Hypothalamus (tissue), 51 donors: ENCODE measurements at regions not wholly inside any gene's neighbourhood (a gene's known extent, or its start where the extent isn't known, plus 50 kb on each side); places are given as distances from the start of the nearest gene placed in this dataset.

Source experiments
- DNase-seq, 51 donors: peaks; one replicate each; lab custom pipeline; 2025; lab: John Stamatoyannopoulos, UW

DNA sequence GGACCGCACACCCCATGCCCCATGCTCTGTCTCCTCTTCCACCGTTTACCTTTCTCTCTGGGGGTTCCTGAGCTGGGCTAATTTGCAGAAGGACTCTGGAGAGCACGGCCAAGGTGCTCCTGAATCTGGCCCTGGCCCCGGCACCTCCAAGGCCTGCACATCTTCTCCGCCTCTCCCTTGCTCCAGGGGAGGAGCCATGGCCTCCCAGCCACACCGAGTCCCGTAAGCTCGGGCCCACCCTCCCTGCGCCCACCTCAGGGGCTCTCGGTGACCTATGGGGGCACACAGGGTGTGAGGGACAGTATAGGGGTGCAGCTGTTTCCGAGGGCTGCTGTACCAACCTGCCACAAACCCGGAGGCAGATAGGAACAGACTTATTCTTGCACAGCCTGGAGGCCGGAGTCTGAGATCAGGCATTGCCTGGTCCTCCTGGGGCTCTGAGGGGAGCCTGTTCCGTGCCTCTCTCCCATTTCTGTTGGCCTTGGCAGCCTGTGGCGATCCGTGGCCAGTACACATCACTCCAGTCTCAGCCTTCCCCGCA is 127.3 kb upstream of the GPC1 start:
- no peak for DNase-seq

DNA sequence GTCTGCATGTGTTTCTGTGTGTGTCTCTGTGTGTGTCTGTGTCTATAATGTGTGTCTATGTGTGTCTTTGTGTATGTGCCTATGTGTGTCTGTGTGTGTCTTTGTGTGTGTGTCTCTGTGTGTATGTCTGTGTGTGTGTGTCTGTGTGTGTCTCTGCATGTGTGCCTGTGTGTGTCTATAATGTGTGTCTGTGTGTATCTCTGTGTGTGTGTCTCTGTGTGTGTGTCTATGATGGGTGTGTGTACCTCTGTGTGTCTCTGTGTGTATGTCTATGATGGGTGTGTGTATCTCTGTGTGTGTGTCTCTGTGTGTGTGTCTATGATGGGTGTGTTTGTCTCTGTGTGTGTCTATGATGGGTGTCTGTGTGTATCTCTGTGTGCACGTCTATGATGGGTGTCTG is 126.2 kb upstream of the GPC1 start:
- no peak for DNase-seq

DNA sequence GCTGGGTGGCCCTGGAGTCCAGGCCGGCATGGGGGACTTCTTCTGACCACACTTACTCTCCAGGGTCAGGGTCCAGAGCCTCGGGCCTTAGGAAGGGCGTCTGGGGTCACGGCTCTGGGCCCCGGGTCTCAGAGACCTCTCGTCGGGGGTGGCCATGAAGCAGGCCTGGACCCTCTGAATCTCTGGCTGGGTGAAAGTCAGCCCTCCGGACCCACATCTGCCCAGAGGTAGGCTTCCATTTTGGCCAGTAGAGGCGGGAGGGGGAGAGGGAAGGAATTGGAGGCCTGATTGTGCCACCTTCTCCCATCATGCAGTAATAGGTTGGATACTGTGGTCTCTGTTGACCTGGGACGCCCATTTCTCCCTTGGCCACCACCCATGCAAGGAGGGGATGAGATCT is 125.3 kb upstream of the GPC1 start:
- no peak for DNase-seq

DNA sequence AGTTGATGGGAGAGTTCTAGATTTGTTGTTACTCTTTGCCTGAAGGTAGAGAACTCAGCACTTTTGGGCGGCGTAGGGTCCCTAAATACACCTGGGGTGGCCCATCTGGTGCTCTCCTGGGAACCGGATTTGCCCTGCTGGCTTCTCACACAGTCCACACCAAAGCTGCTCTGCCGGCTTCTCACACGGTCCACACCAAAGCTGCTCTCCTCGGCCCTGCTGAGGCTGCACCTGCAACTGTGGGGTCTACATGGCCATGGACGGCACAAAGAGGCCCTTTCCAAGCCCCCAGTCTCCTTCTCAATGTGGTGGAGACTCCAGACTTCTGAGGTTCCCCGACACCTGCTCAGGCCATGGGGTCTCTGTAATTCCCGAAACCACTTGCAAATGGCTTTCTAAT is 124.8 kb upstream of the GPC1 start:
- no peak for DNase-seq

DNA sequence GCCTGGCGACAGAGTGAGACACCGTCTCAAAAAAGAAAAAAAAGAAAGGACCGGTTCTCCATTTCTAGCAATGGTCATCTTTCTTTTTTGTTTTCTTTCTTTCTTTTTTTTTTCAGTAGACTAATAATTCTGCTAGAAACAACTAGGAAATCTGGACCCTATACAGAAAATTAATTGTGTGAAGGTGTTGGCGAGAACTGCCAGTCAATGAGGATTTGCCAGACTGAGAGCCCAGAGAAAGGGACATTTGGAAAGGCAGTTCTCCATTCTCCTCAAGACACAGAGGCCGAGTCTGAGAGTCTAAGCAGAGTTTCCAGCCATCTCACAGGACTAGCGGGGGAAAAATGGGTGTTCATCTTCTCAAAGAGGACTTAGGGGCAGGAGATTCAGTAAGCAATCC is 123.6 kb upstream of the GPC1 start:
- no peak for DNase-seq

DNA sequence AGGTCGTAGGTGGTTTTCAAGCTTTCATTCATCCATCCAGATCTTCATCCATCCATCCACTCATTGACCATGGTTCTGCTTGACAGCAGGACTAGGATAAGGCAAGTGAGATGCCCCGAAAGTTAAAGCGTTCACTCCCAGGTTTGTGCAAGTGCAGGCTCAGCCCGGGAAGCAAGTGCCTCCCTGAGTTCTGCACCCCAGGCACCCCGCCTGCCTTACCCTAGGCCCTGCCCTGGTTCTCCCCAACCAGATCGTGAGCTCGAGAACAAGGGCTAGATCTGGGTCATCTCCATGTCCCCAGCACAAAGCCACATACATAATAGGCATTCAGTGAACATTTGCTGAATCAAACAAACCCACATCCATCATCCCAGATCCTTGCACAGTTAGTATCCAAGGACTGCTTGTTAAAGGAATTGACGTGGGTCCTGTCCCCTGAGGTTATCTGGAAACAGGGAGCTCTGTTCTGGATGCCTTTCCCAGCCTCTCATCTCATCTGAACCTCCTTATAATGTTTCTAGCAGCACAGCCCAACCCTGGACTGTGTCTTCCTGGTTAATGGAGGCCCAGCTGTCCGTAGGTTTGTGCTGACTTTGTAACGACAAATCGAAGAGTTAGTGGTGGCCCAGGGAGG is 116.1 kb upstream of the GPC1 start:
- DNase-seq, result no peak

- DNase-seq, result no peak
Observed at GRCh38 chr2:240319855-240320203, 115.6 kb upstream of the GPC1 start.

DNA sequence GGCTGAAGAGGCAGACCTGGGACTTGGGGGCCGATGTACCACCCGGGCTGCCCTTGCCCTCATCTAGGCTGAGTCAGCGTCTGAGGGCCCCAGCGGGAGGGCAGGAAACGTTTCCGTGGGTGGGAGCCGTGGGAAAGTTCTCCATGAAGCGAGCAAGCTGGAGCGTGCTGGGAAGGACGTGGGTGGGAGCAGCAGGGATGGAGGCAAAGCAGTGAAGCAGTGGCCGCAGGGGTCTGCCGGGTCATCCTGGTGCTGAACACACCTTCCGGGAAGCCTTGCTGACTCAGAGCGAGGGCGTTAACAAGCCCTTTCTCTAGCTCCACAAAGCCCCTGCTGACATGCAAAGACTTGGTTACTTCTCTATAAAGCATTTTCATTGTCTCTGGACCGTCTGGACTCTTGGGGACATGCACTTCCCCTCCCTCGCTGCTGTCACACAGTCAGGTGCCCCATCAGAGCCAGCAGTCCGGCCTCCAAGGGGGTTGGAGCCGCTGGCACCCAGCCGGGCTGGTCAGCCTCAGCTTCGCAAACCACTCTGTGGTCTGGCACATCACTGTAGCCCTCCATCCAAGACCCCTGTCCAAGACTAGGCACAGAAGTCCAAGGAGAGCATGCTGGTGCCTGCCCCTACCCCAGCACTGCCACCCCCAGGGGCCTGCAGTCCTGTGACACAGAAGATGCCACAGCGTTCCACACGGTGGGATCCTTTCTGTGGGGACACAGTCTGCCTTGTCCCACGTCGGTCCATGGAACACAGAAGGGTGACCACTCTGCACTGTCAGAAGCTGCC is 115.1 kb upstream of the GPC1 start:
- peak in 4 of 51 donors; percentile 19 to 35 (median 27) for DNase-seq

DNA sequence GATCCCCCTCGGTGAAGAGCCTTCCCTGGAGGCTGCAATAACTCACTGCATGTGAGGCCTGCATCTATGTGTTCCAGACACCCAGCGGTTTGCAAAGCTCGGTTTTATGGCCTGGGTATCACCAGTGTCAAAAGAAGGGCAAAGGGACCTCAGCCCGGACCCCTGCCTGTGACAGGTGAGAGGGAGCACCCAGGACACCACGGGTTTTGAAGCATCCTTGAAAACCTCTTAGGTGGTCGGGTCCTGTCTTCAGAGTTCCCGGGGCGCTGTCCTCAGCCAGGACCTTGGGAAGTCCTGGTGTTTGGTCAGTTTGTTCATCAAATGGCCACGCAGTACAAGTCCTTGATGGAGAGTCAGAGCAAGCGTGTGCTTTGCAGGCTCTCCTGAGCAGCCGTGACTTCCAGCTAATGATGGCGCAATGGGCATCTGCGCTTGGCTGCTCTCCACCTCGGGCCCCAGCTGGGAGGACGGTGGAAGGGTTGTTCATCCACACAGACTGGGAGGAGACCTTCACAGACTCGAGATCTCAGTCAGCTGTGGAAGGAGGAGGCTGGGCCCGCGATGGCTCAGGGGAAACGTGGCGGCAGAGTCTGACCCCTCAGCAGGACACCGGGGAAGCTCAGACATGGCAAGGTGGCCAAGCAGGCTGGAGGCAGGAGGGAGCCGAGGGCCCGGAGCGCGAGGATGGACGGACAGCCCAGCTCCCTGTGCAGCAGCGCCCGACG is 113.1 kb upstream of the GPC1 start:
- no peak for DNase-seq

GRCh38 chr2:240322991-240323390 is 112.5 kb upstream of the GPC1 start:
- DNase-seq, result no peak

- no peak for DNase-seq
Observed at GRCh38 chr2:240323601-240324291, 111.7 kb upstream of the GPC1 start.

- DNase-seq, result no peak
Observed at GRCh38 chr2:240324312-240325015, 111.0 kb upstream of the GPC1 start.

DNA sequence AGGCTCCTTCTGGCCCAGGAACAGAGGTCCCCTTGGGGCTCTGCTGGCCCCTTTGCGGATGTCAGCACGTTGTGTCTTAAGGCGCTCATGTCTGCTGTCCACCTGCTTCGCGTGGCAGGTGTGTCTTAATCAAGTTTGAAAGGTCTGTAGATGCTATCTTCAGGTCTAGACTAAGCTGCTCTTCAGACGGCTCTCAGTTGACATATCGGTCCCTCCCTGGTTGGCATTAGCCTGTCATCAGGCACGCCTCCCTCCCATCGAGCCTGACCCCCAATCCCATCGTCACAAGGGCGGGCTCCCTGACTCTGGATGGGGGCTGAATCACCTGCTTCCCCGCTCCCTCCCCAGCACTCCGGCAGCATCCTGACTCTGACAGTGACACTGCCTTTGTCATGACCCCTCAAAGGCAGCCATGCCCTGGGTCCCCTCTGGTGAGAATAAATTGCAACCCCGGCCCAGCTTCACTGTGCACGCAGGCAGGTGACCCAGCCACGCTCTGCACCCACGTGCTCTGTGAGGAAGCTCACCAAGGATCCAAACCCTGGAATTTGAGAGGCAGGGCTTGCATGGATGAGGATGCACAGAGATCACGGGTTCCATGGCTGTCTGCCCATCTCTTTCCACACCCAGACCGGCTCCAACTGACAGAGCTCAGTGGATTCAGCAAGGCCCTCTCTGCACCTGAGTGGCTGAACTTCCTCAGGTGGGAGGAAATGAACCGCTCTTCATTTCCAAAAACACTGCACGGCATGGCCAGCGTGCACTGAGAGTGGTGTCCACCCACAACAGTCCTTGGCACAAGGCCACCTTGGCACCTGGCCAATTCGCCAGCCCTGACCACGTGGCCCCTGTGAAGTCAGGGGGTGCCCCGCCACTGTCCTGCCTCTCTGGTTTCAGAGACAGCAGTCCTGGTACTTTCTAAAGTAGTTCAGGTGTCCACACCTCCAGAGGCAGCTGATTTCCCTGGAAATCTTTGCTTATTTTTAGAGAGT is 110.2 kb upstream of the GPC1 start:
- peak in 27 of 51 donors; percentile 15 to 81 (median 48) for DNase-seq

DNA sequence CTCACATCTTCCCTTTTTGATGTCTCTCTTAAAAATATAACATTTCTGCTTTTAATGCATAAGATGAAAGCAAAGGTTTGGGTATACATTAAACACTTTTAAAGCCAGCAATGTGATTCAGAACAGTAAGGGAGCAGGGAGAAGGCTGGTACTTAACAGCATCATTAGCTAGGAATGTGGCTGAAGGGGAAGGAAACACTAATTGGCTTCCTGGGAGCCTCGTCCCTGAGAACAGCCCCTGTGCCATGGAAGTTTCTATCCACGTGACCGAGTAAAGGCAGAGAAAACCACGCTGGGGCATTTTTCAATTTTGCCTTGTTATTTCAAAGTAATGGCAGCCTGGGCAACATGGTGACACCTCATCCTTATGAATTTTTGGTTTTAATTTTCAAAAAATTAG is 109.2 kb upstream of the GPC1 start:
- DNase-seq, result no peak

DNA sequence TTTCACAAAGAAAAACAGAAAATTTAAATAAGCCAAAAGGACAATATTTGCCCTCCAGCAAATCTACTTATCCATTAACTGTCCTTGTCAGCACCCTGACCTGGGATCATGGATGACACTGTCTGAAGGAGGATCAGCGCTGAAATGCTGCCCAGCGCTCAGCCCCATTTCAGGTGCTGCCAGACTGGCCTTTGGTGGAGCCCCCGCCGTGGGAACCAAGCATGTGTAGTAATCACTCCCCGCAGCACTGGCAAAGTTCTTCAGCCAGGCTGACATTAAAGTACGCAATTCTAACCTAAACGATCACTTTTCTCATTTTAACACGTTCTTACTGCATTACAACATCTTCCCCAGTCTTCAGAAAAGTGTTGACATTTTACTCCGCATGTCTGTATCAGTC is 108.6 kb upstream of the GPC1 start:
- DNase-seq, result no peak

DNA sequence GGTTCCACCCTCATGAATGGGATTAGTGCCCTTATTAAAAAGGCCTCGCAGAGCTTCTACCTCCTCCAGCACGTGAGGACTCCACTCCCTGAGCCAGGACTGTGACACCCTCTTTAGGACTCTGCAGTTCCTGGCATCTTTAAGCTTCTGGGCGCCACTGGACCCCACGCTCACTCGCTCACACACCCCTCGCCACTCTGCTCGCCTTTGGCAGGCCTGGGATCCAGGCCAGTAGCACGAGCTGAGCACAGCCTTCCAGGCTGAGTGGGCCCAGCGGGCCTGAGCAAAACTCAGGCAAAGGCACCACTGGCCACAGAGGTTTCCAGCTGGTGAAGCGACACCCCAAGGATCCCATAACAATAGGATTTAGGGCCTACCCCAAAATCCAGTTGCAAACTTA is 107.9 kb upstream of the GPC1 start:
- no peak for DNase-seq

- no peak for DNase-seq
Observed at GRCh38 chr2:240328526-240328925, 106.9 kb upstream of the GPC1 start.

DNA sequence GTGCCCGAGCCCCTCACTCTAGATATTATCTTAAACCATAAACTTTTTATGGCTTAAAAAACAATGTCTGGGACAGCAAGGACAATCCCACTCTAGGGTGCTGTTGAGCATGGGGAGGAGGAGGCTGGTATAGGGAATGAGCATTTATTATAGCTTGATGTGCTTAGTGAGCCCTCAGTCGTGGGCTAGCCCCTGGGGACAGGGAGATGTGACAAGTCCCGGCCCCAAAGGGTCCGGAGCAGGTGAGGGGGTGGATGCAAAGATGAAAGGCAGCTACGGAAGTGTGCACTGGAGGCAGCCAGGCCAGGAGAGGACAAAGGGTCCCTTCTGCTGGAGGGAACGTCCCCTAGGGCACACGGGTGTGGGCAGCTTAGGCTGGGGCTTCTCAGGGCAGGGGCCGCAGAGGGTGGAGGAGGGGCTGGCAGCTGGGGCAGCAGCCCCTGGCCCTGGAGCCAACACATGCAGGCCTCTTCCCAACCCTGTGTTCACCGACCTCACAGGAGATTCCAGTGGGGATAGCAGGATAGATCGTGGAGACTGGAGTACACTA is 106.3 kb upstream of the GPC1 start:
- no peak for DNase-seq

GRCh38 chr2:240329778-240330177 is 105.7 kb upstream of the GPC1 start:
- no peak for DNase-seq
